ENCODE measurements at regions not wholly inside any gene's neighbourhood (a gene's known extent, or its start where the extent isn't known, plus 50 kb on each side); places are given as distances from the start of the nearest gene placed in this dataset.
"Not testable (repeated sequence)": the region's sequence is repeated elsewhere in the genome, so short reads cannot be mapped to it uniquely, and the experiment has no call there.

GRCh38 chr10:81426722-81427121 is 448.3 kb upstream of the NRG3 start:
- no peak for DNase-seq (ENCODE audit: low read depth)

DNA sequence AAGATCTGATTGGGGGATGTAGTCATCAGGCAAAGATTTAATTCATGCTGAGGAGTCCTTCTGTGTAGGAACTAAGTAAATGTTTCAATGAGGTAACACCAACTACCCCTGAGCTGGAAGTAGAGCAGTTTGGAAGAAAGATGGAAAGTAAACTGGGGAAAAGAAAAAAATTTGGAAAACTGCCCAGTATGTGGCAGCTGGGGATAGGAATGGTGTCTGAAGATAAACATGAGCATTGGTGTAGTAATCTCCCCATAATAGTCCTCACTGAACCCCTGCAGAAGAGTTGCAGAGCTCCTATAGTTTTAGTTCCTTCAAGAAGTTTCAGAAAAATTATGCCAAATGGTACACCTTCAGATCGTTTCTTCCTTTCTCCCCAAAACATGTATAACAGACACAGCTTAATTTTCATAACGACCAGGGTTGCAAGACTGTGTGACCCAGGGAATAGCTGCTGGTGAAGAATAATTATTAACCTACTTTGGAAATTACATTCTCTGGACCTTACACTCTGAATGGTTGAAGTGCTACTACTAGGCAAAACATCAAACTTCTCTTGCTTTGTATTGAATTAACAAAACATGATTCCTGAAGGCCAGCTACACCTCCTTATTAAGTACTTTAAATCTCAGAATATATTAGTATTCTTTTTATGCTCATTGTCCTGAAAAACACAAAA is 446.4 kb upstream of the NRG3 start:
- no peak for DNase-seq (ENCODE audit: low read depth)

DNA sequence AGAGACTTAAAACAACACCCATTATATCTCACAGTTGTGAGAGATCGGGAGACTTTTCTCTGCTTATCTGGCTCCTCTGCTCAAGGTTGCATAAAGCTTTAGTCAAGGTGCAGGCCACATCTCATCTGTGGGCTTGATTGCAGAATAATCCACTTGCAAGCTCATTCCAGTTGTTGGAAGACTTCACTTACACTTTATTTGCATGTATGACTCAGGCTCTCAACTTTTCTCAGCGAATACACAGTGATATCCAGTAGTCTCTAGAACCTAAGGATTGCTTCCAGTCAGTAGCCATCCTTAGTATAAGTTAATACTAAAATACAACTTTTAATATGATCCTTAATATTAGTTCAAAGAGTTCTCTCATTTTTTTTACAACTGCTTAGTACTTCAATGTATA is 435.5 kb upstream of the NRG3 start:
- no peak for DNase-seq (ENCODE audit: low read depth)

- DNase-seq (ENCODE audit: low read depth) = not testable (repeated sequence)
These were observed 433.4 kb upstream of the NRG3 start for GRCh38 chr10:81441624-81442023.

- DNase-seq (ENCODE audit: low read depth) = no peak
These were observed 430.6 kb upstream of the NRG3 start for GRCh38 chr10:81444242-81444929.

- peak; percentile 2 for DNase-seq (ENCODE audit: low read depth)
These were observed 424.3 kb upstream of the NRG3 start for GRCh38 chr10:81450651-81451050.

- no peak for DNase-seq (ENCODE audit: low read depth)
These were observed 402.0 kb upstream of the NRG3 start for GRCh38 chr10:81472927-81473470.

DNA sequence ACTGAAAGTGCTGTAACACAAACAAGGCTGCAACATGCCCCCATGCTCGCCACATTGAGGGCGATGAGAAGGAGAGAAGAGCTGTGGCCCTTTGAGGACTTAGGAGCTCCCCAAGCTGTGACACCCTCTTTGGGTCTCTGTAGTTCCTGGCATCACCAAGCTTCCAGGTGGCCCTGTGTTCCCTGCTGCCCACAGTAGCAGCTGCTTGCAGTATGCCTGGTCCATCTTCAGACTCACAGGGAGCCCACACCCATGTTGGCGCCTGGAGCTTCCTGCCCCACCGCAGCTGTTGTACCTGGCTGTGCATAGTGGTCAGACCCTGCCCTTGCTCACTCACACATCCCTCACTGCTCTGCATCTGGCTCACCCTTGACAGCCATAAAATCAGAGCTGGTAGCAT is 401.2 kb upstream of the NRG3 start:
- DNase-seq (ENCODE audit: low read depth) = no peak

DNA sequence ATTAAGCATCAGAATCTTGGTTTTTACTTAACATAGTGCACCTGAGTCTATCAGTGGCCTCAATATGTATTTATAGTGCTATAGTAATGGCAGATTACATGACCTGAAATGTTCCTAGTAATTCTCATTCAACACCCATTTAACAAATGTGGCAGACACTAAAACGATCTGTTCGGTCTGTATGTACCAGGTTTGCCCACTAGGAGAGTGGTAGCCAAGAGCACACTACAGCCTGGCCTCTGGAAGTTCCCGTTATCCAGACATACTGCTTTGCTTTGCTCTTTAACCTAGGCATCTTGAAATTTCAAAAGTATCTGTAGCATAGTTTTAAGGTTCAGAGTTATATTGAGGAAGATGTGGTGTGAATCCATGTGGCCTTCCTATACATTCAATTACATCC is 395.7 kb upstream of the NRG3 start:
- no peak for DNase-seq (ENCODE audit: low read depth)

- DNase-seq (ENCODE audit: low read depth) = no peak
These were observed 378.4 kb upstream of the NRG3 start for GRCh38 chr10:81496626-81497025.

GRCh38 chr10:81498011-81498551 is 376.9 kb upstream of the NRG3 start:
- DNase-seq (ENCODE audit: low read depth) = no peak

DNA sequence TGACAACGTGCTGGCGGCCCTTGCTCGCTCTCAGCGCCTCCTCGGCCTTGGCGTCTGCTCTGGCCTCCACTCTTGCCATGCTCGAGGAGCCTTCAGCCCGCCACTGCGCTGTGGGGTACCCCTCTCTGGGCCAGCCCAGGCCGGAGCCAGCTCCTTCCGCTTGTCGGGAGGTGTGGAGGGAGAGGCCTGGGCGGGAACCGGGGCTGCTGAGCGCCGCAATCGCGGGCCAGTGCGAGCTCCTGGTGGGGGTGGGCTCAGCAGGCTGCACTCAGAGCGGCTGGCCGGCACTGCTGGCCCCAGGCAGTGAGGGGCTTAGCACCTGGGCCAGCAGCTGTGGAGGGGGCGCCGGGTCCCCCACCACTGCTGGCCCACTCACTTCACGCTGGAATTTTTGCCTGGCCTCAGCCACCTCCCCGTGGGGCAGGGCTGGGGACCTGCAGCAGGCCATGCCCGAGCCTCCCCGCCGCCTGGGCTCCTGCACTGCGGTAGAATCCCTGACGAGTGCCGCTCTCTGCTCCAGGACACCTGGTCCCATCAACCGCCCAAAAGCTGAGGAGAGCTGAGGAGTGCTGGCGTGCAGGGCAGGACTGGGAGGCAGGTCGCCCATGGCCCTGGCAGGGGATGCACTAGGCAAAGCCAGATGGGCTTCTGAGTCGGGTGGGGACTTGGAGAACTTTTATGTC is 372.2 kb upstream of the NRG3 start:
- DNase-seq (ENCODE audit: low read depth) = no peak

DNA sequence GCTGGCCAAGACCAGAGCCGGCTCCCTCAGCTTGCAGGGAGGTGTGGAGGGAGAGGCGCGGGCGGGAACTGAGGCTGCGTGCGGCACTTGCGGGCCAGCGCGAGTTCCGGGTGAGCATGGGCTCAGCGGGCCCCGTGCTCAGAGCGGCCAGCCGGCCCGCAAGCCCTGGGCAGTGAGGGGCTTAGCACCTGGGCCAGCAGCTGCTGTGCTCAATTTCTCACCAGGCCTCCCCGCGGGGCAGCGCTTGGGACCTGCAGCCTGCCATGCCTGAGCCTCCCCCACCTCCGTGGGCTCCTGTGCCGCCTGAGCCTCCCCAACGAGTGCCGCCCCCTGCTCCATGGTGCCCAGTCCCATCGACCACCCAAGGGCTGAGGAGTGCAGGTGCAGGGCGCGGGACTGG is 369.2 kb upstream of the NRG3 start:
- DNase-seq (ENCODE audit: low read depth) = not testable (repeated sequence)

DNA sequence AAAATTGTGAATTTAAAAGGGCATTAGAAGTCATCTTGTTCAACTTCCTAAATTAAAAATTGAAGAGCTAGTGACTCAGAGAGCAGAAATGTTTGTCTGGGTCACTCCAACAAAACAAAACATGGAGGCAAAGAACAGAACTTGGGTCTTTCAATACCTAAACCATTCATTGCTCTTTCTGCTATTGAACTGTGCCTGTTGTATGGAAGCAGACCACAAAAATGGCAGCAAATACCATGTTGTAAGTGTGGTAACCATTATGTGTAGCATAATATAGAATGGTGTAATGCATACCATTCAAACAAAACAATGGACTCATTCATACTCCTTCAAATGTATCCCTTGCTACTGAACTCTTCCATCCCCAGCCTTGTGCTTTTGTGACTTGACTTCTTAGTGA is 360.2 kb upstream of the NRG3 start:
- no peak for DNase-seq (ENCODE audit: low read depth)

GRCh38 chr10:81520688-81521087 is 354.3 kb upstream of the NRG3 start:
- no peak for DNase-seq (ENCODE audit: low read depth)

DNA sequence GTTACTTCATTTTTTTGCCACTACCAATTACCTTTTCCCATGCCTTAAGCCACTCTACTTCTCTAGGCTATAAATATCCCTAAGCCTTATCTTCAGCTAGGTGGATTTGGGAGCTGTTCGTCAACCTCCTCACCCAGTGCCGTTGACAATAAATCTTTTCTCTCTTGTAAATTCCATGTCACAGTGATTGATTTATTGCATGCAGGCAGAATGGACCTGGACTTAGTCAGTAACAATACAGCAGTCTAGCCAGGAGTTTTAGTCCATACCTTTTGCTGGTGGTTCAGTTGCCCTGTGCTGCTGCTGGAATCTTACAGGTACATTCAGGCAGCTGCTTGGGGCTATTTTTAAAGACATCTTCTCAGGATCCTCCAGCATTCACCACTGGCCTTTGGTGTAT is 350.5 kb upstream of the NRG3 start:
- DNase-seq (ENCODE audit: low read depth) = no peak

DNA sequence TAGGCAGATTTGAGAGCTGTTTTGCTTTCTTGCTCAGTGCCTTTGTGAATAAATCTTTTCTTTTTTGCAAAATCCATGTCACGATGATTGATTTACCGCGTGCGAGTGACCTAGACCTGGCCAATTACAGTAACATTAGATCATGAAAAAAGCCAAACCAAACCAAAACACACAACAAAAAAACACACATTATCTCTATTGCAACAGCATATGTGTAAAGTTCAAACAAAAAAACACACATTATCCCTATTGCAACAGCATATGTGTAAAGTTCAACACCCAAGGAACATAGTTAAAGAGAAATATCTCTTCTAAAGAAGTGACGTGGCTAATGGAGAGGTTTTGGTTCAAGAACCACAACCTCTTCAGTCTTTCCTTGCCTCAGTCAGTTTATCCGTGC is 342.6 kb upstream of the NRG3 start:
- no peak for DNase-seq (ENCODE audit: low read depth)

DNA sequence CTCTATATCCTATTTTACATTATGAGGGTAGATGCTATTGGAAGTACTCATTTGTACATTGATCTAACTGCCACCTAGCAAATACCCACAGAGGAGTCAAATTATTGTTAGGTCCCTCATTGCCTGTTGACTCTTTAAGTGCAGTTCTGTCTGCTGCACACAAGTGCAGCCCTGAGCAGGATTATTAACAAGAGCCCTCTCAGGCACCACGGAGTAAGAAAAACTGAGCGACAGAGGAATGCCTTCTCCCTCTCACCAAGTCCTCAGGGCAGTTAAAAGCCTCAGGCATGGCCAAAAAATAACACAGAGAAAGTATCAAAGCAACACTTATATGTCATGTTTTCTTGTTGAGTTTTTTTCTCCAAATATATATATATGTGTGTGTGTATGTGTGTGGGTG is 340.0 kb upstream of the NRG3 start:
- no peak for DNase-seq (ENCODE audit: low read depth)

DNA sequence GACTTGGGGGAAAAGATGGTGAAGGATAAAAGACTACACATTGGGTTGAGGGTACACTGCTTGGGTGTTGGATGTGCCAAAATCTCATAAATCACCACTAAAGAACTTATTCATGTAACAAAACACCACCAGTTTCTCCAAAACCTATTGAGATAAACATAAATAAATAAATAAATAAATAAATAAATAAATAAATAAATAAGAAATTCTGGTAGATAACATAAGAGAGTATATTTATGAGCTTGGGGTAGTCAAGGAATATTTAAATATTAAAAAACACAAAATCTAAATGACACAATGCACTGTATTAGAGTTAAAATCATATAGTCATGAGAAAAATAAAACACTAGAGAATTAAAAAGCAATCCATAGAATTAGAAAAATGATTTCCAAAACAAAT is 333.5 kb upstream of the NRG3 start:
- DNase-seq (ENCODE audit: low read depth) = no peak

DNA sequence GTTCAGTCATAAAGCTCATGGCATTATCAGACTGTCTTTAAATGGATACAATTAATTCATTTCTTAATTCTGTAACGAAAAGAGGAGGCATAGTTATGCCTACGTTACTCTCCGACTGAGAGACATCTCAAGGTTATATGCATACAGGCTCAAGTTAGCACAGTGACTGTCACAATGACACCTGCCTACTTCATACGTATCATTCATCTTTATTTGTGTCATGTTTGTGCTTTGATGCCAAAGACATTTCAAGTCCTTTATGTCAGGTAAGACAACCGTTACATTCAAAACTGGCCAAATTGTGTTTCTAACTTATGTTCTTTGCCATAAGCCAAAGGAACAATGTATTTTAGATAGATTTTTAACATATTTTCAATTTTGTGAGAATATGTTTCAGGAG is 328.8 kb upstream of the NRG3 start:
- no peak for DNase-seq (ENCODE audit: low read depth)

DNA sequence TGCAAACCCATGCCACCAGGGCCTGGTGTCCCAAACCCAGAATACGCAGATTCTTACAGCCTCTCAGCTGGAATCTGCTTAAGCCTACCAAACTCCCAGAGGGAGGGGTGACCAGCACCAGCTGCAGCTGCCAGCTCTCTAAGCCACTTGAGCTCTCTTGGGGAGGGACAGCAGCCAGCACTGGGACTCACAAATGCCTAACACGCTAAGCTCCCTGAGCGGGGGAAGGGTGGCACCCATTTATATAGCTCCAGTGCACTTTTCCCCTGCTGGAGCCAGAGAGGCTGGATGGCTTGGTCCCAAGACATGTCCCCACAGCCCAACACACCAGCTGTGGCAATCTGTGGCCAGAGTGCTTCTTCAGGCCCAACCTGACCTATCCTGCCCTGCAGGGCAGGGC is 326.8 kb upstream of the NRG3 start:
- DNase-seq (ENCODE audit: low read depth) = no peak

DNA sequence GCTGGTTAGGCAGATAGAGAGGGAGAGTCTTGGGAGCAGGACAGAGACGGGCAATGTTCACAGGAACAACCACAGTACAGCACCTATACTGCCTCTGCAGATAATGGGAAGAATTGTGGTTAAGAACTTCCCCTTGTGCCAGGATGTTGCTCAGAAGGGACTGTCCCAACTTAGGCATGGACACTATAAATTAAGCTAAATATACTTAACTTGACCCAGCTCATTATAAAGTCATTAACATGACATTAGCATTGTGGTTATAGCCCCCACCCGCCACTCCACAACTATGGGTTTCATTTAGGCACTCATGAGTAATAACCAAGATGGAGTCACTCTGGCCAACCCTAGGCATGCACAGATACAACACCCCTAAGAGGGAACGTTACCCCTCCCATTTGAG is 310.9 kb upstream of the NRG3 start:
- DNase-seq (ENCODE audit: low read depth) = no peak
